ENCODE measurements at regions not wholly inside any gene's neighbourhood (a gene's known extent, or its start where the extent isn't known, plus 50 kb on each side); places are given as distances from the start of the nearest gene placed in this dataset.
"Not testable (repeated sequence)": the region's sequence is repeated elsewhere in the genome, so short reads cannot be mapped to it uniquely, and the experiment has no call there.

DNA sequence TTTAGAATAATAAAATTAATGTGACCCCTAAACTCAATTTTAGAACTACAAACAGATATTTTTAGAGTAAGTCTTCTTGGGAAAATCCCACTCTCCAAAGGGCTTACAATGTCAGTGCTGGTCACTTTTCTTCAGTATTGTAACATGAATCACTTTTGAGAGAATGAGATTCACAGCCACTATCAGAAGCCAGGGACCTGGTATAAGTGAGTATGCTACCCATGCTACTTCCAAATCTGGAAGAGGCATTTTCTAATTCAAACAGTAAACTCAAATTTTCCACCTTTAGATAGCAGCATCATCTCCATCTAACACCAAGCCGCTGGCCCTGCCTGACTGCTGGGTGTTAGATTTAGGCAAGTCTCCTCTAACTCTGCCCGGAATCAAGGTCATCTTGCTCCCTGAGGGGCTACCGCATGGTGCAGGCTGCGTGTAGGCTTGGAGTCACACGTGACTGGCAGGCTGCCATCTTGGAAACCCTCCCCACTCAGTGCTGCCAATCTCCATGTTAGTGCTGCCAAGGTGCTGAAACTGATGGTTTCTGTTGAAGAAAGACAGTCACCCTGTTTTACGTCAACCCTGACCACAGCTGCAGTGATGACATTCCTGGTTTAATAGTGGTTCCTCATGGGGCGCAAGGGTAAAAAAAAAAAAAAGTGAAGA lies 882.9 kb upstream of the B3GALT2 start:
- Histone ChIP-seq H3K27me3 (ENCODE audit: control insufficient read depth in 3 of 3, insufficient read depth in 3 of 3, low read length in 3 of 3) (no peaks in the 10 kb centered on the region), H3K4me1 (ENCODE audit: control insufficient read depth in 3 of 3, insufficient read depth in 2 of 3, low read depth in 1 of 3, low read length in 2 of 3) (no peaks in the 10 kb centered on the region), H3K9me3 (ENCODE audit: control insufficient read depth in 2 of 2, insufficient read depth in 1 of 2, low read depth in 1 of 2, low read length in 1 of 2) (no peaks in the 10 kb centered on the region), H3K36me3 (ENCODE audit: control insufficient read depth in 3 of 3, insufficient read depth in 2 of 3, low read depth in 1 of 3, low read length in 3 of 3) (no peaks in the 10 kb centered on the region), H3K27ac (ENCODE audit: low read depth in 1 of 3, low read length in 2 of 3) (no peak overlapping the region), H3K4me3 (ENCODE audit: low read depth in 1 of 3, low read length in 3 of 3) (no peak overlapping the region)
- WGBS, 3 donors: 82 to 91% (median 86%) methylated on average over 7 of the region's 7 CpGs
- FAIRE-seq (no peak), DNase-seq (no peak)

DNA sequence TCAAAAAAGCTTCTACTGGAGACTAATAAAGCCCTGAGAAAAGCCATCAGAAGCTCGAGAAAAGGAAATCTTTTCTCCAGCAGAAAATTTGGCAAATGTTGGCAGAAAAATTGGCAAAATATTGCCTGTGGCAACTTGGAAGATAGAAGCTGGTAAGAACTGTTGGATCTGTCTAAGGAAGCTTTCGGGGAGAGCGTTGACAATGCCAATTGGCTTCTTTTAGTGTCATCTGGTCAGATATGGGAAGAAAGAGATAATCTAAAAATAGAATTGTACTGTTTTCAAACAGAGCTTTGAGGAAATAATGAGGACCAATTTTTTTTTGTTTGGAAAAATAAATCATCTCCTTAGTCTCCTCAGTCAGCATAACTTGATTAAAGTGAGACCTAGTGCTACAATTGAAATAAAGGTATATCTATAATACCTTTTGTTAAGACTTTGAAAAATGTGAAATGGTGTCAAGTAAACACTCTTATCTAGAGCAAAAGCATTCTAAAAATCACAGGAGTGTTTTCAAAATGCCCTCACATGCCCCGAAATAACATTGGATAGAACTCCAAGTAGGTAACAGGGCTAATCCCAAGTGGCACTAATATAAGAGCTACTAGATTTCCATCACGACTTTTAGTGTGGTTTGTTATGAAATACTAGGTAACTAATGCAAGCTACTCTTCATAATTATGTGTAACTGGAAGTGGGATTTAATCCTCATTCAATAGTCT lies 882.2 kb upstream of the B3GALT2 start:
- no peaks in the 10 kb centered on the region for H3K9me3 ChIP-seq (ENCODE audit: control insufficient read depth in 2 of 2, insufficient read depth in 1 of 2, low read depth in 1 of 2, low read length in 1 of 2)
- no peak overlapping the region for H3K27ac ChIP-seq (ENCODE audit: low read depth in 1 of 3, low read length in 2 of 3)
- FAIRE-seq (no peak), DNase-seq (no peak)
- H3K4me3 ChIP-seq (ENCODE audit: low read depth in 1 of 3, low read length in 3 of 3): no peak overlapping the region
- H3K4me1 ChIP-seq (ENCODE audit: control insufficient read depth in 3 of 3, insufficient read depth in 2 of 3, low read depth in 1 of 3, low read length in 2 of 3): no peaks in the 10 kb centered on the region
- no peaks in the 10 kb centered on the region for H3K27me3 ChIP-seq (ENCODE audit: control insufficient read depth in 3 of 3, insufficient read depth in 3 of 3, low read length in 3 of 3)
- WGBS, 3 donors: 85 to 89% (median 86%) methylated on average over 5 of the region's 5 CpGs
- no peaks in the 10 kb centered on the region for H3K36me3 ChIP-seq (ENCODE audit: control insufficient read depth in 3 of 3, insufficient read depth in 2 of 3, low read depth in 1 of 3, low read length in 3 of 3)

DNA sequence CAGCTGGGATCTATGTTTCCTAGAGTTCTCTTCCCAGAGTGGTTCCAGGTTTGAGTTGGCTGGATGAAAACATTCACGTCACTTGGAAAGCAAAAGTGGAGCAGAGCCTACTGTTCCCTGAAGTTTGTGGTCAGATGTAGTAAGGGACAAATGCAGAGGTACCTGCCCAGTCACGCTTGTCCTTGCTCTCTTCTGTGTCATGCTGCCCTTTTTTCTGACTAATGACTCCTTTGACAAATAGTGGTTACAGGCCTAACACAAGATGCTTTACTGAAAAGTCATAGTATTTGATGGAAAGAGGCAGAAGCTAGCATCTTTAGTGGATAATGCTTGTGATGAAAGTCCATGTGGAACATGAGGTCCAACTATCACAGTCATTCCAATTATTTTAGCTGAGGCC lies 881.4 kb upstream of the B3GALT2 start:
- H3K27me3 ChIP-seq (ENCODE audit: control insufficient read depth in 3 of 3, insufficient read depth in 3 of 3, low read length in 3 of 3): no peaks in the 10 kb centered on the region
- peaks cover 0 to under 1% of the 10 kb centered on the region in 2 donors for H3K9me3 ChIP-seq (ENCODE audit: control insufficient read depth in 2 of 2, insufficient read depth in 1 of 2, low read depth in 1 of 2, low read length in 1 of 2)
- H3K27ac ChIP-seq (ENCODE audit: low read depth in 1 of 3, low read length in 2 of 3): no peak overlapping the region
- FAIRE-seq: no peak
- no peak for DNase-seq
- H3K36me3 ChIP-seq (ENCODE audit: control insufficient read depth in 3 of 3, insufficient read depth in 2 of 3, low read depth in 1 of 3, low read length in 3 of 3): no peaks in the 10 kb centered on the region
- WGBS, 3 donors: 89 to 92% (median 90%) methylated on average over 2 of the region's 2 CpGs
- no peak overlapping the region for H3K4me3 ChIP-seq (ENCODE audit: low read depth in 1 of 3, low read length in 3 of 3)
- H3K4me1 ChIP-seq (ENCODE audit: control insufficient read depth in 3 of 3, insufficient read depth in 2 of 3, low read depth in 1 of 3, low read length in 2 of 3): no peaks in the 10 kb centered on the region

DNA sequence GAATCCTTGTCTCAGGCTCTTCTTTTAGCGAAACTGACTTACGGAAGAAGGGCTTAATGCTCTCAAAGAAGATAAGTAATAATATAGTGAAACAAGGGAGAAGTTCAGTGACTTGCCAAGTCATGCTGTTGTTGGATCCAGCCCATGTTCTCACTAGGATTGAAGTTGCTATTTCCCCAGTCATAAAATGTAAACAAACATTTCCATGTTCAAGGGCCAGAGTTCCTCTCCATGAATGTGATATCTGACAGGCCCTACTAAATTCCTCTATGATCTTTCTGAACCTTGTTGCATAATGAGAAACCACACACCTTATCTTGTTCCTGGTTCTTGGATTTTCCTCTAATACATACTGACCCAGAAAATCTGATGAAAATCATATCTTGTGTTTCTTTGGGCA lies 876.5 kb upstream of the B3GALT2 start:
- DNase-seq (peak; percentile 64 to 80), FAIRE-seq (no peak)
- H3K4me1 ChIP-seq (ENCODE audit: control insufficient read depth in 3 of 3, insufficient read depth in 2 of 3, low read depth in 1 of 3, low read length in 2 of 3): peaks cover 0 to 6% (median 0%) of the 10 kb centered on the region in 3 donors
- H3K4me3 ChIP-seq (ENCODE audit: low read depth in 1 of 3, low read length in 3 of 3): no peak overlapping the region
- peak overlapping the region in 1 of 3 donors; percentile 85 for H3K27ac ChIP-seq (ENCODE audit: low read depth in 1 of 3, low read length in 2 of 3)
- H3K36me3 ChIP-seq (ENCODE audit: control insufficient read depth in 3 of 3, insufficient read depth in 2 of 3, low read depth in 1 of 3, low read length in 3 of 3): no peaks in the 10 kb centered on the region
- H3K9me3 ChIP-seq (ENCODE audit: control insufficient read depth in 2 of 2, insufficient read depth in 1 of 2, low read depth in 1 of 2, low read length in 1 of 2): peaks cover 0 to 12% of the 10 kb centered on the region in 2 donors
- no peaks in the 10 kb centered on the region for H3K27me3 ChIP-seq (ENCODE audit: control insufficient read depth in 3 of 3, insufficient read depth in 3 of 3, low read length in 3 of 3)
- 17 to 59% (median 45%) methylated on average over 2 of the region's 2 CpGs for WGBS, 3 donors

DNA sequence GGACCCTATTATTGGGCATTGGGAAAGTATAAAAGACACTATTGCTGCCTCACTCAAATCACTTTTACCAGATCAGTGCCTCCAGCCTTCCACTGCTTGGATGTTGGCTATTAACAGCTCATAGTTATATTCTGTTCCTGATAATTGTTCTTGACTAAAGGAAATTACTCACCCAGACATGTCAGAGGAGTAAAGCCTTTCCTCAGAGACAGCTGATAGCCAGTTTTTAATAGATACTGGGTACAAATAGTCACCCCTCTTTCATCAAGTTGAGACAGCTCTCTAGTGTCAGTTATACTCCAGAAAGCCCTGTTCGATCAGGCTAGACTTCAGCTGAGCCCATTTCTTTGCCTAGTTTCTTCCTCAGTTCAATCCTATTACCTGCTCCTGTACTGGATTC lies 876.1 kb upstream of the B3GALT2 start:
- H3K27ac ChIP-seq (ENCODE audit: low read depth in 1 of 3, low read length in 2 of 3): peak overlapping the region in 1 of 3 donors; percentile 85
- DNase-seq: peak in 1 of 2 donors; percentile 4
- 70 to 87% (median 80%) methylated on average over 1 of the region's 1 CpG for WGBS, 3 donors
- no peaks in the 10 kb centered on the region for H3K27me3 ChIP-seq (ENCODE audit: control insufficient read depth in 3 of 3, insufficient read depth in 3 of 3, low read length in 3 of 3)
- no peaks in the 10 kb centered on the region for H3K36me3 ChIP-seq (ENCODE audit: control insufficient read depth in 3 of 3, insufficient read depth in 2 of 3, low read depth in 1 of 3, low read length in 3 of 3)
- H3K9me3 ChIP-seq (ENCODE audit: control insufficient read depth in 2 of 2, insufficient read depth in 1 of 2, low read depth in 1 of 2, low read length in 1 of 2): peaks cover 0 to 12% of the 10 kb centered on the region in 2 donors
- peaks cover 0 to 6% (median 0%) of the 10 kb centered on the region in 3 donors for H3K4me1 ChIP-seq (ENCODE audit: control insufficient read depth in 3 of 3, insufficient read depth in 2 of 3, low read depth in 1 of 3, low read length in 2 of 3)
- H3K4me3 ChIP-seq (ENCODE audit: low read depth in 1 of 3, low read length in 3 of 3): no peak overlapping the region
- no peak for FAIRE-seq

DNA sequence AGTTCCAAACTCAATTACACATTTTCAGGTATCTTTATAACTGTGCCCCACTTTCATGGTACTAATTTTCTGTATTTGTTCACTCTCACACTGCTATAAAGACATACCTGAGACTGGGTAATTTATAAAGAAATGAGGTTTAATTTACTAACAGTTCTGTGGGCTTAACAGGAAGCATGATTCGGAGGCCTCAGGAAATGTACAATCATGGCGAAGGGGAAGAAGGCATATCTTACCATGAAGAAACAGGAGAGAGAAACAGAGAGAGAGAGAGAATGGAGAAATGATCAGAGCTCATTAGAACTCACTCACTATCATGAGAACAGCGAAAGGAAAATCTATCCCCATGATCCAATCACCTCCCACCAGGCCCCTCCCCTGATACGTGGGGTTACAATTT lies 874.1 kb upstream of the B3GALT2 start:
- Histone ChIP-seq H3K9me3 (ENCODE audit: control insufficient read depth in 2 of 2, insufficient read depth in 1 of 2, low read depth in 1 of 2, low read length in 1 of 2) (peaks cover 0 to 12% of the 10 kb centered on the region in 2 donors), H3K4me1 (ENCODE audit: control insufficient read depth in 3 of 3, insufficient read depth in 2 of 3, low read depth in 1 of 3, low read length in 2 of 3) (peaks cover 0 to 9% (median 0%) of the 10 kb centered on the region in 3 donors), H3K36me3 (ENCODE audit: control insufficient read depth in 3 of 3, insufficient read depth in 2 of 3, low read depth in 1 of 3, low read length in 3 of 3) (no peaks in the 10 kb centered on the region), H3K27ac (ENCODE audit: low read depth in 1 of 3, low read length in 2 of 3) (no peak overlapping the region), H3K27me3 (ENCODE audit: control insufficient read depth in 3 of 3, insufficient read depth in 3 of 3, low read length in 3 of 3) (no peaks in the 10 kb centered on the region), H3K4me3 (ENCODE audit: low read depth in 1 of 3, low read length in 3 of 3) (no peak overlapping the region)
- no peak for FAIRE-seq
- no peak for DNase-seq
- 83 to 92% (median 84%) methylated on average over 4 of the region's 4 CpGs for WGBS, 3 donors

DNA sequence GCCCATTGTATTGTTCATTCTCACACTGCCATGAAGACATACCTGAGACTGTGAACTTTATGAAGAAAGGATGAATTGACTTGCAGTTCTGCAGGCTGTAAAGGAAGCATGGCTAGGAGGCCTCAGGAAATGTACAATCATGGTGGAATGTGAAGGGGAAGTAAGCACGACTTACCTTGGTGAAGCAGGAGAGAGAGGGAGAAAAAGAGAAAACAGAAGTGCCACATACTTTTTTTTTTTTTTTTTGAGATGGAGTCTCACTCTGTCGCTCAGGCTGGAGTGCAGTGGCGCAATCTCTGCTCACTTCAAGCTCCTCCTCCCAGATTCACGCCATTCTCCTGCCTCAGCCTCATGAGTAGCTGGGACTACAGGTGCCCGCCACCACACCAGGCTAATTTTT lies 871.9 kb upstream of the B3GALT2 start:
- H3K4me3 ChIP-seq (ENCODE audit: low read depth in 1 of 3, low read length in 3 of 3); H3K36me3 ChIP-seq (ENCODE audit: control insufficient read depth in 3 of 3, insufficient read depth in 2 of 3, low read depth in 1 of 3, low read length in 3 of 3); DNase-seq; FAIRE-seq; H3K4me1 ChIP-seq (ENCODE audit: control insufficient read depth in 3 of 3, insufficient read depth in 2 of 3, low read depth in 1 of 3, low read length in 2 of 3); H3K27ac ChIP-seq (ENCODE audit: low read depth in 1 of 3, low read length in 2 of 3); H3K27me3 ChIP-seq (ENCODE audit: control insufficient read depth in 3 of 3, insufficient read depth in 3 of 3, low read length in 3 of 3): not testable (repeated sequence)
- WGBS, 3 donors: 84 to 93% (median 93%) methylated on average over 4 to 5 of the region's 5 CpGs
- H3K9me3 ChIP-seq (ENCODE audit: control insufficient read depth in 2 of 2, insufficient read depth in 1 of 2, low read depth in 1 of 2, low read length in 1 of 2): peaks cover 0 to 12% of the 10 kb centered on the region in 2 donors

DNA sequence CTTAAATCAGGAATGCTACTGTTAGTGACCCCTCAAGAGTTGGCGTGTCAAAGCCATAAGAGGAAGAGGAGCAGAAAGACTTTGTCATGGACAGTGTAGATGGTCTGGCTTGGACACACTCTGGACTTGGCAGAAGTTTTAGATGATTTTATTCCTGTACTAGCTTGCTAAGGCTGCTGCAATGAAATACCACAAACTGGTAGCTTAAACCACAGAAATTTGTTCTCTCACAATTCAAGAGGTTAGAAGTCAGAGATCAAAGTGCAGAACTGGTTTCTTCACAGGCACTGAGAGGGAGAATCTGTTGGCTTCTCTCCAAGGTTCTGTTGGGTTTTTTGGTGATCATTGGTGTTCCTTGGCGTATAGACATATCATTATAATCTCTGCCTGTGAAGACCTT lies 869.8 kb upstream of the B3GALT2 start:
- FAIRE-seq (no peak), DNase-seq (peak in 1 of 2 donors; percentile 42)
- 76 to 83% (median 78%) methylated on average over 2 of the region's 2 CpGs for WGBS, 3 donors
- Histone ChIP-seq H3K4me3 (ENCODE audit: low read depth in 1 of 3, low read length in 3 of 3) (peak overlapping the region in 1 of 3 donors; percentile 5), H3K9me3 (ENCODE audit: control insufficient read depth in 2 of 2, insufficient read depth in 1 of 2, low read depth in 1 of 2, low read length in 1 of 2) (peaks cover 0 to 9% of the 10 kb centered on the region in 2 donors), H3K27ac (ENCODE audit: low read depth in 1 of 3, low read length in 2 of 3) (no peak overlapping the region), H3K4me1 (ENCODE audit: control insufficient read depth in 3 of 3, insufficient read depth in 2 of 3, low read depth in 1 of 3, low read length in 2 of 3) (peaks cover 0 to 3% (median 0%) of the 10 kb centered on the region in 3 donors), H3K36me3 (ENCODE audit: control insufficient read depth in 3 of 3, insufficient read depth in 2 of 3, low read depth in 1 of 3, low read length in 3 of 3) (no peaks in the 10 kb centered on the region), H3K27me3 (ENCODE audit: control insufficient read depth in 3 of 3, insufficient read depth in 3 of 3, low read length in 3 of 3) (no peaks in the 10 kb centered on the region)
